Uterus (tissue), 2 donors: ENCODE measurements at regions not wholly inside any gene's neighbourhood (a gene's known extent, or its start where the extent isn't known, plus 50 kb on each side); places are given as distances from the start of the nearest gene placed in this dataset.

Experiments used
- POLR2A ChIP-seq, 2 donors: fragments of 450-650 bp; IDR thresholded peaks; one replicate each; pipeline ENCODE4 v1.6.1; 2016; ENCODE audit warnings: antibody characterized with exemption in 2 of 2, mild to moderate bottlenecking in 1 of 2, moderate library complexity in 1 of 2
- TF ChIP-seq, protein P1 (sequence below), 4 experiments: fragments of 200-600 bp in 2 of 4; fragments of 450-650 bp in 2 of 4; sonication (generic) in 2 of 4; IDR thresholded peaks; one replicate each; pipeline ENCODE4 v1.5.1; 2016 to 2019; ENCODE audit warnings: antibody characterized with exemption in 4 of 4, mild to moderate bottlenecking in 2 of 4, moderate library complexity in 1 of 4

DNA sequence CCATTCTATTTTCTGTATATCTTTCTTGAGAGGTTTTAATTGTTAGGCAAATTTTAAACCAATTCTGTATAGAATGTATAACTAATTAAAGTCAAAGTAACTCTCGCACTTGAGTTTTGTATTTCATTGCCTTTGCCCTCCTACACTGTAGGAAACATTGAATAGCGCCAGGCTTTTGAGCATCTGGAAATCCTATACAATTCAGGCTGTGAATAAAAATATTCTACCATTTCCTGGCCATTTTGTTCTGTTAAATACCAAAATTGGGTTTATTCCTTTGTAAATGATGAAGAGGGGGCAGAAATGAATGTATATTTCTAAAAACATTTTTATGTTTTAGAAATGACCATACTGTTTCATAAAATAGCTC is 571.8 kb upstream of the CLINT1 start:
- no peak for TF ChIP-seq POLR2A (IDR thresholded peaks at IDR 0.05)
- TF ChIP-seq, protein P1, sequence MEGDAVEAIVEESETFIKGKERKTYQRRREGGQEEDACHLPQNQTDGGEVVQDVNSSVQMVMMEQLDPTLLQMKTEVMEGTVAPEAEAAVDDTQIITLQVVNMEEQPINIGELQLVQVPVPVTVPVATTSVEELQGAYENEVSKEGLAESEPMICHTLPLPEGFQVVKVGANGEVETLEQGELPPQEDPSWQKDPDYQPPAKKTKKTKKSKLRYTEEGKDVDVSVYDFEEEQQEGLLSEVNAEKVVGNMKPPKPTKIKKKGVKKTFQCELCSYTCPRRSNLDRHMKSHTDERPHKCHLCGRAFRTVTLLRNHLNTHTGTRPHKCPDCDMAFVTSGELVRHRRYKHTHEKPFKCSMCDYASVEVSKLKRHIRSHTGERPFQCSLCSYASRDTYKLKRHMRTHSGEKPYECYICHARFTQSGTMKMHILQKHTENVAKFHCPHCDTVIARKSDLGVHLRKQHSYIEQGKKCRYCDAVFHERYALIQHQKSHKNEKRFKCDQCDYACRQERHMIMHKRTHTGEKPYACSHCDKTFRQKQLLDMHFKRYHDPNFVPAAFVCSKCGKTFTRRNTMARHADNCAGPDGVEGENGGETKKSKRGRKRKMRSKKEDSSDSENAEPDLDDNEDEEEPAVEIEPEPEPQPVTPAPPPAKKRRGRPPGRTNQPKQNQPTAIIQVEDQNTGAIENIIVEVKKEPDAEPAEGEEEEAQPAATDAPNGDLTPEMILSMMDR (IDR thresholded peaks at IDR 0.05), result no peak
